Colonic mucosa (tissue), 4 donors: ENCODE measurements at regions not wholly inside any gene's neighbourhood (a gene's known extent, or its start where the extent isn't known, plus 50 kb on each side); places are given as distances from the start of the nearest gene placed in this dataset.

Source experiments
- DNase-seq: peaks from one replicate; pipeline ENCODE4 v3.0.0-alpha.2; 2020
- H3K27ac ChIP-seq: fragments of 200-600 bp; one replicate; pipeline ENCODE4 v1.8.0; 2021
- H3K27me3 ChIP-seq: fragments of 200-600 bp; one replicate; pipeline ENCODE4 v1.8.0; 2021
- H3K36me3 ChIP-seq: fragments of 200-600 bp; one replicate; pipeline ENCODE4 v1.8.0; 2021
- H3K4me1 ChIP-seq: fragments of 200-600 bp; one replicate; pipeline ENCODE4 v1.8.0; 2021; ENCODE audit warnings: mild to moderate bottlenecking
- H3K4me3 ChIP-seq: fragments of 200-600 bp; one replicate; pipeline ENCODE4 v1.8.0; 2021
- H3K9ac ChIP-seq, 2 donors: one replicate each; pipeline ENCODE4 v1.7.0; 2013; ENCODE audit warnings: control low read depth in 2 of 2, low read depth in 2 of 2, low read length in 2 of 2
- H3K9me3 ChIP-seq: fragments of 200-600 bp; one replicate; pipeline ENCODE4 v1.8.0; 2021
- CTCF ChIP-seq: fragments of 200-600 bp; IDR thresholded peaks from one replicate; pipeline ENCODE4 v1.8.0; 2022; ENCODE audit warnings: antibody characterized with exemption, mild to moderate bottlenecking
- intact Hi-C: fragments of 100-400 bp; cut with DNase I; formaldehyde crosslinking; loops from one replicate; pipeline ENCODE4 v1.14.1; 2022
- donor health status: healthy.
- donor health status: DM: no; HTN: no; CAD: no.
- donor health status: DM: no; HTN: no; CAD: no.

GRCh38 chr11:37372667-37373066, 774.6 kb upstream of the RAG2 start:
- no peak overlapping the region for H3K9ac ChIP-seq
- H3K27ac ChIP-seq = no peak overlapping the region
- intact Hi-C loops = no loop called here
- no peaks in the 10 kb centered on the region for H3K9me3 ChIP-seq
- DNase-seq = no peak
- no peaks in the 10 kb centered on the region for H3K36me3 ChIP-seq
- no peak overlapping the region for H3K4me3 ChIP-seq
- no peaks in the 10 kb centered on the region for H3K27me3 ChIP-seq
- TF ChIP-seq CTCF = no peak
- no peaks in the 10 kb centered on the region for H3K4me1 ChIP-seq

- no peaks in the 10 kb centered on the region for H3K27me3 ChIP-seq
Observed at GRCh38 chr11:37371346-37371970, 773.4 kb upstream of the RAG2 start.

GRCh38 chr11:37370817-37371216, 772.8 kb upstream of the RAG2 start:
- TF ChIP-seq CTCF = no peak
- Histone ChIP-seq H3K27ac (no peak overlapping the region), H3K27me3 (no peaks in the 10 kb centered on the region), H3K4me3 (no peak overlapping the region), H3K9me3 (no peaks in the 10 kb centered on the region), H3K4me1 (no peaks in the 10 kb centered on the region), H3K9ac (no peak overlapping the region), H3K36me3 (no peaks in the 10 kb centered on the region)
- intact Hi-C loops = no loop called here
- no peak for DNase-seq

More at GRCh38 chr11:37371346-37371970, 773.4 kb upstream of the RAG2 start:
- intact Hi-C loops = no loop called here
- no peak overlapping the region for H3K4me3 ChIP-seq
- no peaks in the 10 kb centered on the region for H3K9me3 ChIP-seq
- H3K27ac ChIP-seq = no peak overlapping the region
- H3K36me3 ChIP-seq = no peaks in the 10 kb centered on the region
- no peaks in the 10 kb centered on the region for H3K4me1 ChIP-seq
- TF ChIP-seq CTCF = no peak
- no peak for DNase-seq
- H3K9ac ChIP-seq = no peak overlapping the region

GRCh38 chr11:37364246-37364839, 766.3 kb upstream of the RAG2 start:
- TF ChIP-seq CTCF = no peak
- intact Hi-C loops = no loop called here
- no peak for DNase-seq
- Histone ChIP-seq H3K9ac (no peak overlapping the region), H3K4me1 (no peaks in the 10 kb centered on the region), H3K27me3 (no peaks in the 10 kb centered on the region), H3K4me3 (no peak overlapping the region), H3K27ac (no peak overlapping the region), H3K9me3 (no peaks in the 10 kb centered on the region), H3K36me3 (no peaks in the 10 kb centered on the region)

- H3K9ac ChIP-seq = no peak overlapping the region
- H3K36me3 ChIP-seq = no peaks in the 10 kb centered on the region
- DNase-seq = no peak
- no peaks in the 10 kb centered on the region for H3K4me1 ChIP-seq
- no peak overlapping the region for H3K4me3 ChIP-seq
- no peak overlapping the region for H3K27ac ChIP-seq
- intact Hi-C loops = no loop called here
- no peak for TF ChIP-seq CTCF
- H3K9me3 ChIP-seq = no peaks in the 10 kb centered on the region
- H3K27me3 ChIP-seq = no peaks in the 10 kb centered on the region
Observed at GRCh38 chr11:37353192-37353591, 755.2 kb upstream of the RAG2 start.
